OCI-LY3 (cell line): ENCODE measurements at regions not wholly inside any gene's neighbourhood (a gene's known extent, or its start where the extent isn't known, plus 50 kb on each side); places are given as distances from the start of the nearest gene placed in this dataset.

Source experiments
- EZH2phosphoT487 ChIP-seq: fragments of 200-600 bp; shearing (Covaris generic); IDR thresholded peaks from 2 replicates; pipeline ENCODE4 v1.6.1; 2018; ENCODE audit warnings: antibody characterized with exemption, mixed run types, low read depth
- TF ChIP-seq, protein P1 (sequence below): fragments of 200-600, 300-600 bp; sonication (generic); IDR thresholded peaks from 2 replicates; pipeline ENCODE4 v1.5.1; 2014; ENCODE audit warnings: antibody characterized with exemption, low read length, low read depth

DNA sequence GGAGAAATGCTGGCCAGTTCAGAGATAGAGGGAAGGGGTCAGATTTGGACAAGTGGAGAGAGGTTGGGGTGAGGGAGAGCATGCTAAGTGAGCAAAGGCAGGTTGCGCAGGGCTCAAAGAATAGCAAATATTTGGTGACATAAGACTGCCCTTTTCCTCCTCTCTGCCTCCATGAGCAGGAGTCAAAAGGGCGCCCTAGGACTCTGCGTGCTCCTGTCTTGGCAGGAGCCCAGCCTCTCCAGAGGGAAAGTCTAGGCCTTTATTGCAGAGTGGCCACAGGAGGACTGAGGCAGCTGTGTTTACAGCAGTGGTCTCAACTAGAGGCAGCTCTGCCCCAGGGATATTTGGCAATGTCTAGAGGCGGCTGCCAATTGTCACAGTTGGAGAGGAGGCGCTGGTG is 165.6 kb downstream of the FAM43A start:
- TF ChIP-seq, protein P1, sequence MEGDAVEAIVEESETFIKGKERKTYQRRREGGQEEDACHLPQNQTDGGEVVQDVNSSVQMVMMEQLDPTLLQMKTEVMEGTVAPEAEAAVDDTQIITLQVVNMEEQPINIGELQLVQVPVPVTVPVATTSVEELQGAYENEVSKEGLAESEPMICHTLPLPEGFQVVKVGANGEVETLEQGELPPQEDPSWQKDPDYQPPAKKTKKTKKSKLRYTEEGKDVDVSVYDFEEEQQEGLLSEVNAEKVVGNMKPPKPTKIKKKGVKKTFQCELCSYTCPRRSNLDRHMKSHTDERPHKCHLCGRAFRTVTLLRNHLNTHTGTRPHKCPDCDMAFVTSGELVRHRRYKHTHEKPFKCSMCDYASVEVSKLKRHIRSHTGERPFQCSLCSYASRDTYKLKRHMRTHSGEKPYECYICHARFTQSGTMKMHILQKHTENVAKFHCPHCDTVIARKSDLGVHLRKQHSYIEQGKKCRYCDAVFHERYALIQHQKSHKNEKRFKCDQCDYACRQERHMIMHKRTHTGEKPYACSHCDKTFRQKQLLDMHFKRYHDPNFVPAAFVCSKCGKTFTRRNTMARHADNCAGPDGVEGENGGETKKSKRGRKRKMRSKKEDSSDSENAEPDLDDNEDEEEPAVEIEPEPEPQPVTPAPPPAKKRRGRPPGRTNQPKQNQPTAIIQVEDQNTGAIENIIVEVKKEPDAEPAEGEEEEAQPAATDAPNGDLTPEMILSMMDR = no peak
- no peak for TF ChIP-seq EZH2phosphoT487
